Cardiac fibroblast (primary cell): ENCODE measurements at regions not wholly inside any gene's neighbourhood (a gene's known extent, or its start where the extent isn't known, plus 50 kb on each side); places are given as distances from the start of the nearest gene placed in this dataset.
A peak's percentile ranks its signal among the peaks of the same experiment; 100 is the strongest.

Source experiments
- DNase-seq, 2 donors: peaks; one replicate each; pipeline versions ENCODE4 v3.0.0 to v3.0.0-alpha.2; 2010; ENCODE audit warnings: low read depth in 2 of 2
- H3K4me3 ChIP-seq, 2 donors: replicated peaks in 1 of 2; 1 replicate in 1 of 2; 2 replicates in 1 of 2; pipeline ENCODE4 v1.5.1; 2011; ENCODE audit warnings: low read depth in 2 of 2, low read length in 2 of 2, mild to moderate bottlenecking in 2 of 2, moderate library complexity in 1 of 2
- TF ChIP-seq, protein P1 (sequence below): IDR thresholded peaks from one replicate; pipeline ENCODE4 v1.5.1; 2011; ENCODE audit warnings: low read depth, mild to moderate bottlenecking, low read length, inconsistent platforms

- TF ChIP-seq, protein P1, sequence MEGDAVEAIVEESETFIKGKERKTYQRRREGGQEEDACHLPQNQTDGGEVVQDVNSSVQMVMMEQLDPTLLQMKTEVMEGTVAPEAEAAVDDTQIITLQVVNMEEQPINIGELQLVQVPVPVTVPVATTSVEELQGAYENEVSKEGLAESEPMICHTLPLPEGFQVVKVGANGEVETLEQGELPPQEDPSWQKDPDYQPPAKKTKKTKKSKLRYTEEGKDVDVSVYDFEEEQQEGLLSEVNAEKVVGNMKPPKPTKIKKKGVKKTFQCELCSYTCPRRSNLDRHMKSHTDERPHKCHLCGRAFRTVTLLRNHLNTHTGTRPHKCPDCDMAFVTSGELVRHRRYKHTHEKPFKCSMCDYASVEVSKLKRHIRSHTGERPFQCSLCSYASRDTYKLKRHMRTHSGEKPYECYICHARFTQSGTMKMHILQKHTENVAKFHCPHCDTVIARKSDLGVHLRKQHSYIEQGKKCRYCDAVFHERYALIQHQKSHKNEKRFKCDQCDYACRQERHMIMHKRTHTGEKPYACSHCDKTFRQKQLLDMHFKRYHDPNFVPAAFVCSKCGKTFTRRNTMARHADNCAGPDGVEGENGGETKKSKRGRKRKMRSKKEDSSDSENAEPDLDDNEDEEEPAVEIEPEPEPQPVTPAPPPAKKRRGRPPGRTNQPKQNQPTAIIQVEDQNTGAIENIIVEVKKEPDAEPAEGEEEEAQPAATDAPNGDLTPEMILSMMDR: no peak
- no peak overlapping the region for H3K4me3 ChIP-seq
- no peak for DNase-seq
Measured at GRCh38 chr17:77036136-77036840, 104.5 kb upstream of the SEC14L1 start.

GRCh38 chr17:77036841-77037381 lies 103.9 kb upstream of the SEC14L1 start:
- no peak overlapping the region for H3K4me3 ChIP-seq
- TF ChIP-seq, protein P1: no peak
- peak in 1 of 2 donors; percentile 10 for DNase-seq

DNA sequence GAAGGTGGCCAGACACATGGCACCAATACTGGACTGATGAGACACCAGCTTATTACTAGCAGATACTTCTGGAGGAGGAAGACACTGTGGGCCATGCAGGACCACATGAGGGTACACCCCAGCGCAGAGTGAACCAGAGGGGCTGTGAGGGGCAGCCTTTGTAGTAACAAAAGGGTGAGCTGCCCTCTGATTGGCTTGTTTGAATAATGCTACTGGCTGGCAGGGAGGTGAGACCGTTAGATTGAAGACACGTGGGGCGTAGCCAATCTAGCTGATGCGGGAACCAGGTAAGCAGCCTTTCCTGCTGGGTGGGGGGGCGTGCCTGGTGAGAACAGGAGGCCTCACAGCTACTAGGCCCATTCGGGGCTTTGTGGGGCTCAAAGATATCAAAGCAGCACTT lies 102.8 kb upstream of the SEC14L1 start:
- no peak overlapping the region for H3K4me3 ChIP-seq
- DNase-seq: no peak
- TF ChIP-seq, protein P1: no peak

GRCh38 chr17:77038884-77039555 lies 101.7 kb upstream of the SEC14L1 start:
- TF ChIP-seq, protein P1: no peak
- DNase-seq: no peak

DNA sequence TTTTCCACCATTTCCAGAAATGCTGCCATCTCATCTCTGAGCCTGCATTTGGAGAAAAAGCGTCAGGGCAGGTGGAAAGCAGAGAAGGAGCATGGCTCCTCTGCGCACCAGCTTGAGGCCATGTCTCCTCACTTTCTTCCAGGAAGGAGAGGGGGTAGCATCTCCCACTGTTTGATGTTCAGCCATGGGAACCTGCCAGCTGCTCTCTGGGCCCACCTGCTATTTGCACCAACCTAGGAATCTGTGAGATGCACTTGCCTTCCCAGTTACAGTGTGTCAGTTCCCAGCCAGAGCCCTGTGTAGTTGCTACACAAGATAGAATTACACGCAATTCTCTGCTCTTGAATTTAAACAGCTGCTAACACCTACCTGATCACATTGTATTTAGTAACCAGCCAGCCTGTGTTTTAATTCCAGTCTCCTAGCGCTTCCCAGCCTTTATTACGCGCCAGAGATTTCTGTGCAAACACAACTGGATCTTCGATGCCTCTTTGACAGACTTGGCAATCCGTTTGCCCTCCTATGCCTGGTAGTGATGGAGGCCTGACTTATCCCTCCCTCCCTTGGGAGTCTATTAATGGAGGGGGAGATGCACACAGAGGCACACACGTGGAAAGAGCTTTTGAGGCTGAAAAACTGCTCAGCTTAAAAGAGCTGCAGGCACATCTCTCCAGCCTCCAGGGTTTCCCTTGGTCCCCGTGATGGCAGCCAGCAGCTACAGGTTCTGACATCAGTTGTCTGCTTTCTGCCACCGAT lies 98.1 kb upstream of the SEC14L1 start:
- DNase-seq: no peak
- no peak overlapping the region for H3K4me3 ChIP-seq
- TF ChIP-seq, protein P1: no peak

More at GRCh38 chr17:77038884-77039555, 101.7 kb upstream of the SEC14L1 start:
- H3K4me3 ChIP-seq: no peak overlapping the region

GRCh38 chr17:77045441-77046041 lies 95.2 kb upstream of the SEC14L1 start:
- no peak for DNase-seq
- H3K4me3 ChIP-seq: no peak overlapping the region
- TF ChIP-seq, protein P1: no peak
